ENCODE measurements at regions not wholly inside any gene's neighbourhood (a gene's known extent, or its start where the extent isn't known, plus 50 kb on each side); places are given as distances from the start of the nearest gene placed in this dataset.

DNA sequence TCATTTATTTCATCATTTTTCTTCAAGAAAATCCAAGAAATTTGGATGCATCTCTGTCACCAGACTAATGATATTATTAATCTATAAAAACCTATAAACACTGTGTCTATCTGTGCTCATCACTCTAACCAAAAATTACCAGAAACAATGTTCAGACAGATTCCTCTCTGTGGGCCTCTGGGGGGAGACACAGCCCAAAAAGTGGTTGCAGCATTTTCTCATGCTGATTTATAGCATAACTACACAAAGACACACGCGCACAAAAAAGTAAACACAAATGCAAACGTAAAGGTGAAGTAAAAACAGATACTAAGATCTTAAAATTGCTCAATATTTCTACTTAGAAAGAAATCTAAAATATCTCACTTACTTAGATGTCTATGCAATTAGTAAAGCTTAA lies 976.0 kb downstream of the GBE1 start:
- DNase-seq (ENCODE audit: low read depth, low spot score), result no peak
- H3K4me3 ChIP-seq (ENCODE audit: low read depth in 2 of 2, low read length in 2 of 2), result no peak overlapping the region

DNA sequence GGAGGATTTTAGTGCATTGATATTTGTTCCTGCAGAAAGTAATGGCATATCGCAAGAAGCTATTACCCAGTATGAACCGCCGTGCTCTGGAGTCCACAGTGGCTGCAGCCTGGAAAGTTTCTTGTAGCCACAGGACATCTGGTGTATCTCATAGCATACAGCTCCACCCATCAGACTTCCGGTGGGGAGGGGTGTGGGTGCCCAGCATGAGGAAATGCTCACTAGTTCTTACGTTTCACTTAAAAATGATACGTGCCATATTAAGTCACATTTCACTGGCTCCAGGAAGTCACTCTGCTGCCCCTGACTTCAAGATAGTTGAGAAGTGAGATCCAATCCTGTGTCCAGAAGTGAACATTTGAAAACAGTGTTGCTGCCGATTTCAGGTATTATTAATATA lies 990.4 kb downstream of the GBE1 start:
- Histone ChIP-seq H3K4me1 (ENCODE audit: control insufficient read depth, insufficient read depth, low read length) (no peaks in the 10 kb centered on the region), H3K9me3 (ENCODE audit: control insufficient read depth, insufficient read depth, low read depth, low read length) (no peaks in the 10 kb centered on the region), H3K36me3 (ENCODE audit: control insufficient read depth, insufficient read depth, low read length) (no peaks in the 10 kb centered on the region), H3K4me3 (ENCODE audit: low read depth in 2 of 2, low read length in 2 of 2) (no peak overlapping the region), H3K27ac (ENCODE audit: low read length) (no peak overlapping the region), H3K27me3 (ENCODE audit: control insufficient read depth, insufficient read depth, low read length) (no peaks in the 10 kb centered on the region)
- in situ Hi-C loops (cut with HindIII; ENCODE audit: low pct_unique_long_range_greater_than_20kb, low sequenced_read_pairs), result no loop called here
- no peak for DNase-seq (ENCODE audit: low read depth, low spot score)
- POLR2A ChIA-PET, result no interaction called here
- TF ChIP-seq, protein P1, sequence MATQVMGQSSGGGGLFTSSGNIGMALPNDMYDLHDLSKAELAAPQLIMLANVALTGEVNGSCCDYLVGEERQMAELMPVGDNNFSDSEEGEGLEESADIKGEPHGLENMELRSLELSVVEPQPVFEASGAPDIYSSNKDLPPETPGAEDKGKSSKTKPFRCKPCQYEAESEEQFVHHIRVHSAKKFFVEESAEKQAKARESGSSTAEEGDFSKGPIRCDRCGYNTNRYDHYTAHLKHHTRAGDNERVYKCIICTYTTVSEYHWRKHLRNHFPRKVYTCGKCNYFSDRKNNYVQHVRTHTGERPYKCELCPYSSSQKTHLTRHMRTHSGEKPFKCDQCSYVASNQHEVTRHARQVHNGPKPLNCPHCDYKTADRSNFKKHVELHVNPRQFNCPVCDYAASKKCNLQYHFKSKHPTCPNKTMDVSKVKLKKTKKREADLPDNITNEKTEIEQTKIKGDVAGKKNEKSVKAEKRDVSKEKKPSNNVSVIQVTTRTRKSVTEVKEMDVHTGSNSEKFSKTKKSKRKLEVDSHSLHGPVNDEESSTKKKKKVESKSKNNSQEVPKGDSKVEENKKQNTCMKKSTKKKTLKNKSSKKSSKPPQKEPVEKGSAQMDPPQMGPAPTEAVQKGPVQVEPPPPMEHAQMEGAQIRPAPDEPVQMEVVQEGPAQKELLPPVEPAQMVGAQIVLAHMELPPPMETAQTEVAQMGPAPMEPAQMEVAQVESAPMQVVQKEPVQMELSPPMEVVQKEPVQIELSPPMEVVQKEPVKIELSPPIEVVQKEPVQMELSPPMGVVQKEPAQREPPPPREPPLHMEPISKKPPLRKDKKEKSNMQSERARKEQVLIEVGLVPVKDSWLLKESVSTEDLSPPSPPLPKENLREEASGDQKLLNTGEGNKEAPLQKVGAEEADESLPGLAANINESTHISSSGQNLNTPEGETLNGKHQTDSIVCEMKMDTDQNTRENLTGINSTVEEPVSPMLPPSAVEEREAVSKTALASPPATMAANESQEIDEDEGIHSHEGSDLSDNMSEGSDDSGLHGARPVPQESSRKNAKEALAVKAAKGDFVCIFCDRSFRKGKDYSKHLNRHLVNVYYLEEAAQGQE (IDR thresholded peaks at IDR 0.05; ENCODE audit: insufficient read depth in 1 of 2, low read depth in 2 of 2, low read length in 1 of 2), result no peak
- TF ChIP-seq, protein P2, sequence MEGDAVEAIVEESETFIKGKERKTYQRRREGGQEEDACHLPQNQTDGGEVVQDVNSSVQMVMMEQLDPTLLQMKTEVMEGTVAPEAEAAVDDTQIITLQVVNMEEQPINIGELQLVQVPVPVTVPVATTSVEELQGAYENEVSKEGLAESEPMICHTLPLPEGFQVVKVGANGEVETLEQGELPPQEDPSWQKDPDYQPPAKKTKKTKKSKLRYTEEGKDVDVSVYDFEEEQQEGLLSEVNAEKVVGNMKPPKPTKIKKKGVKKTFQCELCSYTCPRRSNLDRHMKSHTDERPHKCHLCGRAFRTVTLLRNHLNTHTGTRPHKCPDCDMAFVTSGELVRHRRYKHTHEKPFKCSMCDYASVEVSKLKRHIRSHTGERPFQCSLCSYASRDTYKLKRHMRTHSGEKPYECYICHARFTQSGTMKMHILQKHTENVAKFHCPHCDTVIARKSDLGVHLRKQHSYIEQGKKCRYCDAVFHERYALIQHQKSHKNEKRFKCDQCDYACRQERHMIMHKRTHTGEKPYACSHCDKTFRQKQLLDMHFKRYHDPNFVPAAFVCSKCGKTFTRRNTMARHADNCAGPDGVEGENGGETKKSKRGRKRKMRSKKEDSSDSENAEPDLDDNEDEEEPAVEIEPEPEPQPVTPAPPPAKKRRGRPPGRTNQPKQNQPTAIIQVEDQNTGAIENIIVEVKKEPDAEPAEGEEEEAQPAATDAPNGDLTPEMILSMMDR (IDR thresholded peaks at IDR 0.05), result no peak
- TF ChIP-seq TCF7L2 (IDR thresholded peaks at IDR 0.05; ENCODE audit: low read depth, low read length) (no peak), POLR2AphosphoS5 (IDR thresholded peaks at IDR 0.05; ENCODE audit: low read depth, low read length) (no peak), SIN3A (IDR thresholded peaks at IDR 0.05; ENCODE audit: borderline replicate concordance, insufficient read depth, low read depth, low read length) (no peak)
- intact Hi-C loops (cut with micrococcal nuclease; ENCODE audit: unreplicated experiment), result no loop called here
- CTCF ChIA-PET, result no interaction called here
- ATAC-seq, result no peak
- BruUV-seq (replicated peaks), result no TSS peak

More for the DNA sequence above, 976.0 kb downstream of the GBE1 start:
- in situ Hi-C loops (cut with HindIII; ENCODE audit: low pct_unique_long_range_greater_than_20kb, low sequenced_read_pairs), result no loop called here
- CTCF ChIA-PET, result no interaction called here
- Histone ChIP-seq H3K36me3 (ENCODE audit: control insufficient read depth, insufficient read depth, low read length) (no peaks in the 10 kb centered on the region), H3K27ac (ENCODE audit: low read length) (no peak overlapping the region), H3K27me3 (ENCODE audit: control insufficient read depth, insufficient read depth, low read length) (no peaks in the 10 kb centered on the region), H3K9me3 (ENCODE audit: control insufficient read depth, insufficient read depth, low read depth, low read length) (no peaks in the 10 kb centered on the region), H3K4me1 (ENCODE audit: control insufficient read depth, insufficient read depth, low read length) (no peaks in the 10 kb centered on the region)
- TF ChIP-seq, protein P1 (IDR thresholded peaks at IDR 0.05; ENCODE audit: insufficient read depth in 1 of 2, low read depth in 2 of 2, low read length in 1 of 2), result no peak
- TF ChIP-seq, protein P2 (IDR thresholded peaks at IDR 0.05), result peak; percentile 22; the same call in 1 of the 2 replicates
- no peak for ATAC-seq
- intact Hi-C loops (cut with micrococcal nuclease; ENCODE audit: unreplicated experiment), result loop anchor here (5.0 kb wide), 1 partner anchor 457 kb away; no protein-coding TSS in a partner anchor
- no TSS peak for BruUV-seq (replicated peaks)
- POLR2A ChIA-PET, result no interaction called here

Measured in Panc1 (cell line).